ENCODE measurements at regions not wholly inside any gene's neighbourhood (a gene's known extent, or its start where the extent isn't known, plus 50 kb on each side); places are given as distances from the start of the nearest gene placed in this dataset.
"Not testable (repeated sequence)": the region's sequence is repeated elsewhere in the genome, so short reads cannot be mapped to it uniquely, and the experiment has no call there.

DNA sequence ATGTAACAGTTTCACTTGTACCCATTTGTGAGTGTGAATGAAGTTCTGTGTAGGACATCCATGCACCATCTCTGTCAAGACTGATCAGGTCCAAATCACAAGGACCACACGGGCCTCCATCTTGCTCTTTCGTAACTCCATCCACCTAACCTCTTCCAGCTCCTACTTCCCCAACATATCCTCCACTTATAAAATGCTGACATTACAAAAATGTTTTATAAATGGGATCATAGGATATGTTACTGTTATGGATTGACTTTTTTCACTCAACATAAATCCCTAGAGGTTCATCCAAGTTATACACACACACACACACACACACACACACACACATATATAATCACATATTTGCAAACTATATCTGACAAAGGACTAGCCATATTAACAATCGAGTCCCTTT, 476.8 kb downstream of the ZNF516 start:
- no peak for DNase-seq (ENCODE audit: low spot score)

DNA sequence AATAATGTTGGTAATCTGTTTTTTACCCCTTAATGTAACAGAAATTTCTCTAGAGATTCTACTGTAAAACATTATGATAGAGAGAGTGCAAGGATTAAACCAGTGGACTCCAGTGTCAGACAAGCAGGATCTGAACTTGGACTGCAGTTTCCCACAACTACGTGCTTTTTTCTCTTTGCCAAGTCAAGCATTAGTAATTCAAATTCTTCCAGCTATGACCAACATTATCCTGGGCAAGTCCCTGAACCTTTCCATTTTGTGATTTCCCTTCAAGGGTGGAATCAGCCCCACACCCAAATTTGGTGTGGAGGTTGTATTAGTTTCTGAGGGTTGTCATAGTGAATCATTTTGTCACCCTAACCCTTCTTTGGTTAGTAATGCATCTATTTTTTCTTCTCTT, 482.0 kb downstream of the ZNF516 start:
- DNase-seq (ENCODE audit: low spot score): no peak

DNA sequence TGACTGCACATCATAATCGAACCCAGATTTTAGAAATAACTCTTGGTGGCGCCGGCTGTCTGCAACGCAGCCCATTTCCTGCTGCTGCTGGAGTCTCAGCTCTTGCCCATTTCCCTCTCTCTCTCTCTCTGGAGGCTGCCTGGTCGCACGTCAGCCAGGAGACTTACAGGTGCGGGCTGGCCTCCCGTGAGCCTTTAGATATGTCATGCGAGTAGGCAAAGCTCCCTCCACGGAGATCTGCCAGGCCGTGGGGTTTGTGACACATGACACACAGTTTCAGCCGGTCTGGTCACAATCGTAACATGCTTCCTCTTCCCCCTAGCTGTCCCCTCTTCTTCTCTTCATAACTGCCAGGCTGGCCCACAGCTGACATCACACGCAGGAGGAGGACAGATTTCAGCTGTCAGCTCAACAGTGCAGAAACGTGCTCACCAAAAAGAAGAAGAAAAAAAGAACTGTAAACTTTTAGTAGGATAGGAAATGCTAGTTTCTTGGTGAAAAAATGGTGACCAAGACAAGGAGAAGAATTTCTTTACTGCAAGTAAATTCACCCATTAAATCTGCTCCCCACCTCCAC, 489.3 kb downstream of the ZNF516 start:
- no peak for DNase-seq (ENCODE audit: low spot score)

DNA sequence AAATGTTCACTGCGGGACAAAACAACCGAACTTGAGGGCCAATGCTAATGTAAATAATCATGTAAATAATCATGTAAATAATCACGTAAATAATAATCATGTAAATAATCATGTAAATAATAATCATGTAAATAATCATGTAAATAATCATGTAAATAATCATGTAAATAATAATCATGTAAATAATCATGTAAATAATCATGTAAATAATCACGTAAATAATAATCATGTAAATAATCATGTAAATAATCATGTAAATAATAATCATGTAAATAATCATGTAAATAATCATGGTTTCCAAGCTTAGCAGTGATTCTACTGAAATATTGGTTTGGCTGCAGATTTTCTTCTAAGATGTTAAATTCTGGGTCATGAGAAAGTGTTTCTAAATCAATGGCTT, 507.1 kb downstream of the ZNF516 start:
- DNase-seq (ENCODE audit: low spot score): not testable (repeated sequence)

DNA sequence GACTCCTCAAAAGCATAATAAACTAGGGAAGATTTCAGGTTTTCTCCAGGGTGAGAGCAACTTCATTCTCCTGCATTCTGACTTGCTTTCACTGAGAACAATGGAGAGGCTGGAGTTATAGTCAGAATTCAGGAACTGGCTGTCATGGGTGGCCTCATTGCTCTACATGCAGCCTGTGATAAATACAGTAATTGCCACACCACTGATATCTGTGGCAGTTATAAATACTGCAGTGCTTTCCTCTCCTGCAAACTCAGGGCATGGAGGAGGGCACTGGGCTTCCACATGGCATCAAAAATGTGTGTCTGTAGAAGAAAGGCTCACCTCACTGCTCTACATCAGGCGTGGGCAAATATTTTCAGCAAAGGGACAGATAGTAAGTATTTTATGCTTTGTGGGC, 510.2 kb downstream of the ZNF516 start:
- no peak for DNase-seq (ENCODE audit: low spot score)

DNA sequence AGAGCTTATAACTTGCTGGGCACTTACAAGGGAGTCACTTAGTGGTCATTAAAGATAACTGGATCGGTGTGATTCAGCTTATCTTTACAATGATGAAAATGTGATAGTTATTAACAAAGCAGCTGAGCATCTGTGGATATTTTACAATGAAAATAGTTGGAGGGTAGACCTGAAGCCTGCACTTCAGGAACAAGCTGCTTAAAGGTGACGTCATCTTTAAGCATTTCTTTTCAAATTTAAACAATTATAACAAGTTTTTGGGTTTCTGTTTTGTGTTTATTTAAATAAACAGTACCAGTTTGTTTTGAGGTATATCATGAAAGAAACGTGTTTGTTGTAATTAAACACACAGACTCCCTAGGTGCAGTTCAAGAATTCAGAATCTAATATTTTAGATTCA, 513.9 kb downstream of the ZNF516 start:
- no peak for DNase-seq (ENCODE audit: low spot score)

DNA sequence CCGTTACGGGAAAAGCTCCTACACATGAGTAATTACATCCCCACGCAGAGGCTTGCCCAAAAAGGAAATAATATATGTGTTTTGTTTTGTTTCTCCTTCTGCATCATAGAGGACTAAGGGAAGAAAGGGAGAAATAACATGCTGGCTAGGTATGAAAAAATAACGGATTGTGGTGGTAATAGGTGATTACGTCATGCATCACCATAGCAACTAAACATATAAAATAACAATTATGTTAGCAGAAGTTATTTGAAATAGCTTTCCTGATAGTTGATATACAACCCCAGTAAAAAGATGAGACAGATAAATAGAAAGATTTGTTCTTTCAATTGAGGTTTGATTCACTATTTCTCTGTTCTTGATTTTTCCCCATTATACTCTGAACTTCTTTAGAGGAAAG, 518.0 kb downstream of the ZNF516 start:
- DNase-seq (ENCODE audit: low spot score): no peak

DNA sequence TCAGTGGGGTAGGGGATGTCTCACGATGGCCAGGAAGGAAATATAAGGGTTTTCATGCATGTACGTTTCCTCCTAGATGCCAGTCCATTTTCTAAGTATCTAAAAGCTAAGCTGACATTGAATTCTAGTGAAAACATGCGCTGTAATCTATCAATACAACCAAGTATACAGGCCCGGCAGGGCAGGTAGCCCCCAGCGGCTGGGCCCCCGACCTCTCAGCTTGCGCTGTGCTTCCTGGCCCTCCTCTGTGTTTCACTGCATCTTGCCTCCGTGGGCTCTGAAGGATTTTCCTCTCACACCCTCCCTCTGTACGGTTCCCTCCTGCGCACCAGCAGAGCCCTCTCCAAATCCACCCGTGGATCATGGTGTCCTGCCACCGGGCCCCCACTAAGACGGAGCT, 524.8 kb downstream of the ZNF516 start:
- no peak for DNase-seq (ENCODE audit: low spot score)

DNA sequence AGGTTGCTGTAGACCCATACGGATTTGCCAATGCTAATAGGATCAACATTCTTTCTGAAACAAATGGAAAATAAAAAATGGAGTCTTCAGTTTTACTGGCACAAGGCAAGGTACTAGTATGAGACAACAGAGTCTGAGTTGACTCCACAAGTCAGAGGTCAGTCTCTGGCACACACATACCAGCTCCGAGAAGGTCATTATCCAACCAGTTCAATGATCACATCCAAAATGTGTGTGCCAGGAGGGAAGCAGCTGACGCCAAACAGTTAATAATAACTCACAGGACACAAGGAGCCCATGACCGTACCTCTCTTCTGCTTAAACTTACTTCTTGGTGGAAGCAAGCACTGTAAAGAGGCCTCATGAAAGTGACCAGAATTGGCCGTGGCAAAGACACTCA, 528.6 kb downstream of the ZNF516 start:
- no peak for DNase-seq (ENCODE audit: low spot score)

DNA sequence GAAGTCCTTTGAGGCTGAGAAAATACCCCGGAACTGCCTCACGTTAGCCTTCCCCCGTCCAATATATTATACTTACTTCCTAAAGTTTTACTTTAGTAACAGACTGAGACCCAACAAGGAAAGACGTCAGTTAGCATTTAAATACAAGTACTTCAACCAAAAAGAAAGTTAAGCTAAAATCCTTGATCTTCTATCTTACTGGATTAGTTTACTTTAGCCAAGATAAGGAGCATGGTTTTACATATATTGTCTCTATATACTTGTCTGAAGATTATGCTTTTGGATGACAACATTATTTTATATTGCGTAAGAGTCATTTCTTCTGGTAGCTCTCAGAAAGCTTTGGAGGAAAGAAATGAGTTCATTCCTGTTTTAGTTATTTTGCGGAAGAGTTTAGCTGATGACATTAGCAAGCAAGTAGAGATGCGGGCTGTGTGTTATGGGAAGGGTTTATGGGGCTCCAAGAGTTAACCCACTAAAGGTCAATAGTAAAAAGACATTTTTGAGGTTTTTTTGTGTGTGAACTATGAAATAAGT, 532.9 kb downstream of the ZNF516 start:
- no peak for DNase-seq (ENCODE audit: low spot score)

DNA sequence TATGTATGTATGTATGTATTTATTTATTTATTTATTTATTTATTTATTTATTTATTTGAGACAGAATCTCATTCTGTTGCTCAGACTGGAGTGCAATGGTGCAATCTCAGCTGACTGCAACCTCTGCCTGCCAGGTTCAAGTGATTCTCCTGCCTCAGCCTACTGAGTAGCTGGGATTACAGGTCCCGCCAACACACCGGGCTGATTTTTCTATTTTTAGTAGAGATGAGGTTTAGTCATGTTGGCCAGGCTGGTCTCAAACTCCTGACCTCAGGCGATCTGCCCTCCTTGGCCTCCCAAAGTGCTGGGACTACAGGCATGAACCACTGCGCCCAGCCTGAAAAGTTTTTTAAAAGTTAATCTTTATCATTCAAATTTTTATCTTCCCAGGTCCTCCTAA, 532.9 kb upstream of the SMIM21 start:
- DNase-seq (ENCODE audit: low spot score): not testable (repeated sequence)

DNA sequence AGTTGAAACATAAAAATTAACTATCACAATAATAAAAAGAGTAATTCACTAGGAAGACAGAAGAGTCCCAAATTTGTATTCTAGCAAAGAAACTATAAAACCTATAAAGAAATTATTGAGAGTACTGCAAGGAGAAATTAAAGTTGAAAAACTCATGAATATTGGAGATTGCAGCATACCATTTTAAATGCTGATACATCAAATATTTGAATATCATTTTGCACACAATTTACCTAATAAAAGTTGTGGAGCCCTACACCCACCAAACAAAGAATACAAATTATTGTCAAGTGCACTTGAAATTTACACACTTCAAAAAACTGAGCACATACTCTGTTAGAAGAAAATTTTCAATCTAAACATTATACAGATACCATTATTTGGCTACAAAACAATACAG, 531.6 kb upstream of the SMIM21 start:
- DNase-seq (ENCODE audit: low spot score): no peak

DNA sequence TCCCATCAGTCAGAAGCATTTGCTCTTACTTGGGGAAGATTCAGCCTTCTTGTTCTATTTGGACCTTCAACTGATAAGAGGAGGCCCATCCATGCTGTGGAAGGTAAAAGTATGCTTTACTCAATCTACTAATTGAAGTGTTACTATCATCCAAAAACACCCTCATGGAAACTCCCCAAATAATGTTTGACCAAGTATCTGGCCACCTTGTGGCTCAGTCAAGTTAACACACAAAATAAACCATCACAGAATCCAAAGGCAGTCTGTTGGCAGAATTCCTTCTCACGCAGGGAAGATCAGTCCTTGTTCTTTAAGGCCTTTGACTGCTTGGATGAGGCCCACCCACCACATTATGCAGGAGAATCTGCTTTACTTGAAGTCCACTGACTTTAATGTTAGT, 531.2 kb upstream of the SMIM21 start:
- no peak for DNase-seq (ENCODE audit: low spot score)

DNA sequence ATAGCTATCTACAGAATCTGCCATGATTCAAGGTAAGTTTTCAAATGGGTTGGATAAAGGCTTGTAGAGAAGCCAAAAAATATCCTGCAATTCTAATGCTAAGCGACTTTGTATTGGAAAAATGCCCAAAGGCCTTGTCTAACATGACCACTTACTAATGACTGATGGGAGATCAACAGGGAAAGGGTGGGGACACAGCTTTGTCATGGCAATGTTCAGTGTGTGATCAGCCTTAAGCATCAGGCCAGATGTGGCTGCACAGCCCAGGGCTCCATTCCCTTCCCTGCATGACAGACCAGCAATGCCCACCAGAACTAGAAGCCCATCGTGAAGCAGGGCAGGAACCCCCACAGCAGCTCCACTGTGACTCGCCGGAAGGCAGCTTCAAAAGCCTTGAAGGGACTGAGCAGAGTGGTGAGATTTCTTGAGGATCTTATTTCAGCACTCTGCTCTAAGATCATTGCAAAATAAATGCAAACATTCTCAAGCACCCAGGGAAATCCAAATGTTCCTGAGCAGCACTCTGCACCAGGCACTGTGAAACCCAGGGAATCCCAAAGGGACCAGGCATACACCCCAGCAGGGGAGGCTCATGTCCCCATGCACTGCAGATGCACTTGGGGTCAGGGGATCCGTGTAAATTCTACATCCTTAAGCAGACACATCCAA, 517.9 kb upstream of the SMIM21 start:
- no peak for DNase-seq (ENCODE audit: low spot score)

DNA sequence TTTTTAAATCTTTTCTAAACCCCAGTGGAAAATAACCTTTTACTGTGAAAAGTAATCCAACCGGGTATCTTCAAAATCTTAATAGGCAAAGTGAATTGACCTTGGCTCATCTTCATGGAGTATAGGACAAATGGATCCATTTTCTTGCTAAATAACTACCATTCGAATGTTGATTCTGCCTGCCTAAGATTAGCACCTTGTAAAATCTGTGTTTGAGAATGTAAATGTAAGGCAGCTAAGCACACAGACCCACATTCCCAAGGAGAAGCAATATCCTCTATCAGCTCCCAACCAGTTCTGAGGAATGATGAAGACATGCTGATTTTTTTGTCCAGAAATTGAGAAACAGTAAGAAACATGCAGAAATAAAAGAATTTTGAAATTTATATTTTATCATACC, 509.8 kb upstream of the SMIM21 start:
- no peak for DNase-seq (ENCODE audit: low spot score)

DNA sequence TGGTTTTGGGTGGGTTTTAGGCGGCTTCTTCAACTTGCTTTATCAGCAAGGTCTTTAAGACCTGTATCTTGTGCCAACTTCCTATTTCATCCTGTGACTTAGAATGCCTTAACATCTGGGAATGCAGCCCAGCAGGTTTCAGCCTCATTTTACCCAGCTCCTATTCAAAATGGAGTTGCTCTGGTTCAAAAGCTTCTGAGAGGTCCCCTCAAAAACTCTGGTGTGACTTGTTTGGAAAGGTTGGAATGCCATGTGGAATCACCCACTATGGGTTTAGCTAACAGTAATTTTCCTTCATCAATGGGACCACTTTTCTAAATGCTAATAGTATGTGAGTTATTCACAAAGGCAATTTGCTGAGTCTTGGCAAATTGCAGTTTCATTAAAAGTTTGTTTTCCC, 509.4 kb upstream of the SMIM21 start:
- DNase-seq (ENCODE audit: low spot score): no peak

DNA sequence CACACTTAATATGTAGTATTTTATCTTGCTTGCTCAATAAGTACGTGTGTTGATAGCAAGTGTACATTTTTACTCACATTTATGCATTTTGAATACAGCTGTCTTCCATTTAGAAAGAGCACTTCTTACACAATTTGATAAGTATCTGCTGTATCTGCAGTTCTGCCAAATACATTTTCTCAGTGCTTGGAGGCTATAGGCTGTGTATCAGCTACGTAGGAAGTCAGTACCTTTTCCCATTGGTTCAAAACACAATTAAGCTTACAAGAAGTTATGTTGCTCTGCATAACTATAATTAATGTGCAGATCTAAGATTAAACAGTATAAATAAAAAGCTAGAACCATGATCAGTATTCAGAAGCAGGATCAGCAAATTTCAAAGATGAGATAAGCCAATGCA, 503.6 kb upstream of the SMIM21 start:
- DNase-seq (ENCODE audit: low spot score): no peak

DNA sequence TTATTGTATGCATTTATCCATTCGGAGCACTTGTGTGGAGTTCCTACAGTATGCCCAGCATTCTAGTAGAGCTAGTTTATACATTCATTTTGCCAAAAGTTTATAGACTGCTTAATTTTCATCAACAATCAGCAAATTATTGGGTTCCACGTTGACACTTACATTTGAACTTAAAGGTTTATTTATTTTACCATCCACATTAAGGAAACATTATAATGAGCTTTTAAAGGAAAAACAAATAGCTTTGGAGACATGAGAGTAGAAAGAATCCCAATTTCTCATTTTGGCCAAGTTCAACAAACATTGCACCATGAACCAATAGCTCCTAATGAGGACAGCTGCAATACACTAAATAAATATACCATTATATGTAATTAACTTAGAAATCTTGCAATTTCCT, 501.2 kb upstream of the SMIM21 start:
- no peak for DNase-seq (ENCODE audit: low spot score)

DNA sequence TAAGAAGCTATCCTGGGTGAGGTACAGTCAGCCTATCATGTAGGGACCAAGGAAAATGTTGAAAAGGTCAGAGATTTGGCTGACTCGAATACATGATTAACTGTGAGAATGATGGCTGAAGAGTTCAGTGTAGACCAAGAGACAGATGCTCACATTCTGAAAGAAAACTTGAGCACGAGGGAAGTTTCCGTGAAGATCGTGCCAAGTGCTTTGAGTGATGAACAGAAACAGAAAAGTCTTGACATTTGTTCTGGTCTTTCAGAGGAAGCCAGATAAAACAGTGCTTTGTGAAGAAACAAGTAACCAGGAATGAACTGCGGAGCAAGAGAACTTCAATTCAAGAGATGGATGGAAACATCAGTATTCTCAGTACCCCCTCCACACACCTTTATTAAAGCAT, 500.3 kb upstream of the SMIM21 start:
- DNase-seq (ENCODE audit: low spot score): no peak

DNA sequence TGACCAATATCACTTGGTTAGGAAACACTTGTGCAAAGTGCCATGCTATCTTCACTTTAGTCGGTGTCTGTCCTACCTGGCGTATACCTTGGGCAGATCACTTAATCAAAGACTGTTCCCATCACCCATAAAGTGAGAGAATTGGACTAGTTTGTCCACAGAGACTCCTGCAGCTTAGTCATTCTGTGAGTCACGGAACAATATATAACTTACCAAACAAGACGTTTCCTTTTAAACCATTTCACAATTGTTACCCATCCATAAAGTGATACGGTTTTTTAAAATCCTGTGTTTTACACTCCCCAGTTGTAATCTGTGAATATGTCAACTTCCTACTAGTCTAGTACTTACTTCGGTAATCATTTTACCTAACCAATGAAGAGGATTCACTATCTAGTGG, 499.3 kb upstream of the SMIM21 start:
- no peak for DNase-seq (ENCODE audit: low spot score)

DNA sequence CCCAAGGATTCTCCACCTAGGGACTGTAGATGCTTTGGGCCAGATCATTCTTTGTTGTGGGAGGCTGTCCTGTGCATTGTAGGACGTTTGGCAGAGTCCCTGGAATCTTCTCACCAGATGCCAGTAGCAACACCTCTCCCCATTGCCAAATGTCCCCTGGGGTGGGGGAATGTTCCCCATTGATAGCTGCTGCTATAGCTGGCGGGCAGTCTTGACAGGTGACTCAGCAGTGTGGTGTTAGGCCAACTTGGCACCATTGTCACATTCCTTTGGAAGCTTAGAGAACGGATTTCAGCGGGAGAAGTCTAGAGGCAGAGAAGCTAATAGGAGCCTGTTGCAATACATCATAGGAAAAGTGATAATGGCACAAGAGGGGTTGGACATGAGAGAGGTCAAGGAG, 495.7 kb upstream of the SMIM21 start:
- no peak for DNase-seq (ENCODE audit: low spot score)

DNA sequence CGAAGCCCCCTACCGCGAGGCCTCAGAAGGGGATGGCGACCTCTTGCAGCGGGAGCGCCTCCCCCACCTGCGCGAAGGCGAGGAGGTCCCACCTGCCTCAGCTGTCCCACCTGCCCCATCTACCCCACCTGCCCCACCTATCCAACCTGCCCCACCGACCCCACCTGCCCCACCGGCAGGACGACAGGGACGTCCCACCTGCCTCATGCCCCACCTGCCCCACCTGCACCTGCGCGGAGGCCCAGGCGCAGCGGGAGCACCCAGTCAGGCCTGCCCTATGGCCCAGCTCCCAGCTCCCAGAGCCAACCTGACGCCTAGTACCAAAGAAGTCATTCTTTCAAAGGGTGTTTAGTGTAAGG, 489.1 kb upstream of the SMIM21 start:
- no peak for DNase-seq (ENCODE audit: low spot score)

DNA sequence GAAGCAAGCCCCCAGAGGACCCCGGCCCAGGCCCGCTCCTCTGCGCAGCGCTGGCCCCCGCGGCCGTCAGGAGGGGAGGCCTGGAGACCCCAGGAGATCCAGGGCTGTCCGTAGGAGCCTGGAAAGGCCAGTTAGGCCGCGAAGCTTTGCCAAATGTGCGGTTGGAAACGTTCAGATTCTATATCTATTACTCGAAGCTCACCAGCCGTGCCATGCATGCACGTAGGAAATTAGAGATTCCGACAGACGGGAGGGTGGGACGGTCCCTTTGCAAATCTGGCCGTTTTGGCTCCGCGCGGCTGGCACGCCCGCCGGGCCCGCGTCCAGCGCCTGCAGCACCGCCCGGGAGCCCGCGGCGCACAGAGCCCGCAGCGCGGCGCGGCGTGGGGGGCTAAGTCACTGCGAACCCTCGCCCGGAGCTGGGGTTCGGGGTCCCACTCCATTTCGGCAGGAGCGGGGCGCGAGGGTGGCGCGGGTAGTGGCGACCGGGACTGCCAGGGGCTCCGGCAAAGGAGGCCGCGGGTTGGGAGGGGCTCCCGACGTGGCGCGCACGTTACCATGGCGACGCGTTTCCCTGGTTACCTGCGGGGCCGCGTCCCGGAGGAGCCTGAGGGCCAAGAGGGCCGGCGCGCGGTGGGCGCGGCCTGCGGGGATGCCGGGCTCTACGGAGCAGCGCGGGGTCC, 488.6 kb upstream of the SMIM21 start:
- DNase-seq (ENCODE audit: low spot score): peak; percentile 93

DNA sequence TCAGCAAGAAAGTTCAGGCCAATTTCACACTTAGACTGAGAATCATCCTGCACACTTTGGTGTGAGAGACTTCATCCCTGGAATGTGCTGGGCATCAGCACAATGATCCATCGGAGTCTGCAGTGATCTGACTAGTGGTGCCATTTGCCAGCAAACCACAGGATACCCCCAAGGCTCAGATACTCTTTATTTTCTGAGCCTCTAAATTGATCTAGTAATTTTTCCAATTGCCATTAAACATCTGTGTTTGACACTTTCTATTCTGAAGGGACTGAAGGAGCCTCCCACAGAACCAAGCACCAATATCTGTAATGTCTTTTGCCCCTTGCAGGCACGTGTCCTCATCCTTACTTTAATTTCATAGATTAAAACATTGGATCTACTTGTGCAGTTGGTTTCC, 485.3 kb upstream of the SMIM21 start:
- DNase-seq (ENCODE audit: low spot score): no peak

All from ecto neural progenitor cell (in vitro differentiated cells).